HG03432 (cell line): ENCODE measurements at regions not wholly inside any gene's neighbourhood (a gene's known extent, or its start where the extent isn't known, plus 50 kb on each side); places are given as distances from the start of the nearest gene placed in this dataset.

Experiments used
- ATAC-seq: cut with Tn5 transposase; IDR thresholded peaks from one replicate; pipeline ENCODE4 v1.9.1; 2021; ENCODE audit warnings: mild to moderate bottlenecking, moderate library complexity; ENCODE audit not compliant: unreplicated experiment

DNA sequence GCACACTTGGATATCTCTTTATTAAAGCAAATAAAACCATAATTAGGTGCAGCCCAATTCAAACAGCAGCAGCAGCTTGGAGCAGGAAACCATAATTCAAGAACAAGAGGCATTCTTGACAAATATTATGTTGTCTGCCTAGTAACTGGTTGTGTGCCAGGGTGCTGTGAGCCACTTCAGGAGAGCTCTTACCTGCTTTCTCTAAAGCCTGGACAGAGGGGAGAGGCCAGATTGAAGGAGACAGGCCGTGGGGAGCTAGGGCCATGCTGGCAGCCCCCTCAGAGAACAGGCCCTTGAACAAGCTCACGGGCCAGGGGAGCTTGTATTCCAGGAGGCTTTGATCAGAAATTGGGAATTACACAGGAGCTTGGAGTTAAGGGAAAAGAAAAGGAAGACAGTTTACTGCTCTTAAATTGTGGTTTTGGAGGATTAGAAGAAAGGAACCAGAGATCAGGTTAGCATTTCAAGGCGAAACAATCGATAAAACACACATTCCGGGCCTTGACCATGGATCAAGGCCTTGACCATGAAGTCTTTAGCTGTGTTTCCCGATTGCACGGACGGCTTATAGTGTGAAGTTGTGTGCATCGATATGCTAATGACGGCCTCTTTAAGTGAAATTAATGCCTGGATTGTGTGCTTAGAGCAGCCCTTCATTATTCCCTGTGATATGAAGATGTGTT, 69.8 kb upstream of the NKX2-2 start:
- ATAC-seq = no peak

- ATAC-seq = no peak
These were observed 63.7 kb upstream of the NKX2-2 start for GRCh38 chr20:21577551-21577950.

DNA sequence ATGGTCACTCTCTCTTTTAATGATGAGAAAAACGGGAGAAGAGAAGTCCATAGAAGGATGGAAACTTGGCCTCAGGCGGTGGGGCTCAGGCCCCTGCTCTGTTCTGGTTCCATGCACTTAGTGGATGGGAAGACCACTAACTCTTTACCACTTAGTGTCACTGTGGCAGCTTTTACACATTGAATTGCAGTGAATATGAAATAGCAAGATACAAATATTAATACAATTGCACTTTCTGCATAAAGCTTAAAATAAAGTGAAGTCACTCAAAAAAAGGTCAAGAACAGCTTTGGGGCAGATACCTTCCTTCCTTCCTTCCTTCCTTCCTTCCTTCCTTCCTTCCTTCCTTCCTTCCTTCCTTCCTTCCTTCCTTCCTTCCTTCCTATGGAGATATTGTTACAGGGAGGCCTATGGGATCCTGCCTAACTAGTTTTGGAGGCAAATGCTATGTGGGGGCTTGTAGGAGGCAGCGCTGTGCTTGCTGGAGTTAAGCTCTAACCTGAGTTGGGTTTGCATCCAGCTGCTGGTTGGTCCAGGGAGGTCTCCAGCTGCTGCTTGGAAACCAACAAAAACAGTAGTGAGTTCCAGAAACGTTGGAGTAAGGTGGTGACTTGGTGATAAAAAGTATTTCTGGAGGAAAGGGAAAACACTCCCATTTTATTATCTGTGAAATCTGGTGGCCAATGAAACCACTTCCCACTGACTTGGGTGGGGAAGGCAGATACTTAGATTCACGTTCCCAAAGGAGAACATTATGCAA, 62.3 kb upstream of the NKX2-2 start:
- ATAC-seq = no peak

DNA sequence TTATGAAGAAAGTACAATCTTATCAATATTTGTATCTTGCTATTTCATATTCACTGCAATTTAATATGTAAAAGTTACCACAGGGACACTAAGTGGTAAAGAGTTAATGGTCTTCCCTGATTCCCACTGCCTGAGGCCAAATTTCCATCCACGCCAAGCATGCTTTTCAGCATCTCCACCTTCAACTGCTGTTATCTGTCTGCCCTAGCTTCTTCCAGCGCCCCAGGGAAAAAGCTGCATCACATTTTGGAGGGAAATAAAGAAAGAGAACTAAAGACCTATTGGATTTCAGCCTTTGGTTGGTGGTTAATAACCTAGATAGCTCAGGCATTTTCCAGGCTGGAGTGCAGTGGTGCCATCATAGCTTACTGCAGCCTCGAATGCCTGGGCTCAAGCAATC, 61.3 kb upstream of the NKX2-2 start:
- no peak for ATAC-seq

GRCh38 chr20:21574443-21574842, 60.6 kb upstream of the NKX2-2 start:
- ATAC-seq = no peak

GRCh38 chr20:21573259-21573658, 59.4 kb upstream of the NKX2-2 start:
- ATAC-seq = no peak

DNA sequence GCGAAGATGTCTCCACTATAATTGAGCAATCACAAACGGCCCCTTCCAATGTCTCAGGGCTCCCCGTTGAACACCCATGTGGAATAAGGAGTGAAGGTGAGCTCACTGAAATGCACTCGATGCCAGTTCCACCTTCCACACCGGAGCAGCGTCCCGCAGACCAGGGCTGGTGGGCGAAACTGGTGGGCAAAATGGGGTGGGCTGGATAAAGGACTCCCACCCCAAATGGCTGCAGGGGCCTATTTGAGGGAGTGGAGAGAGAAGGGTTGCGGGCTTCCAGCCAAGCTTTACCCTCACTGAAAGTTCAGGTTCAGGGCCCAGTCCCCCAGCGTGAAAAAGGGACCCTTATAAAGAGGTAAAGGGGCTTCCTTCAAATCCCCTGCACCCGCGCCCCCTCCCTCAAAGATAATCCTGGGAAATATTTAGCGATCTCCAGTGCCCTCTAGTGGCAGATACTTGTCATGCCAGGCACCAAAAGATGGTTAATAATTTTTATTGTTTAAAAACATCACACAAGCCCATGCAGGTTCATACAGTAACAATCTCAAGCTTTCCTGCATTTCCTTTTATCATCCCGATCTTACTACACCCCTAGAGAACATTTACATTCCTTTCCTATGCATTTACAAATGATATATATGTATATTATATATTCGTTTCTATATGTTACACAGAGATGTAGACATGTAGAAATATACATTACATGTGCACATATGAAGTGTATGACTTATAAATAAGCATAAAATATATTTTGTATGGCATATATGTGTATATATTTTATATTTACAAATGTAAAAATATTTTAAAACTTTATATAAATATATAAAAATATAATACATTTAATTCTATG, 58.2 kb upstream of the NKX2-2 start:
- ATAC-seq = no peak

GRCh38 chr20:21570285-21570992, 56.6 kb upstream of the NKX2-2 start:
- ATAC-seq = no peak

DNA sequence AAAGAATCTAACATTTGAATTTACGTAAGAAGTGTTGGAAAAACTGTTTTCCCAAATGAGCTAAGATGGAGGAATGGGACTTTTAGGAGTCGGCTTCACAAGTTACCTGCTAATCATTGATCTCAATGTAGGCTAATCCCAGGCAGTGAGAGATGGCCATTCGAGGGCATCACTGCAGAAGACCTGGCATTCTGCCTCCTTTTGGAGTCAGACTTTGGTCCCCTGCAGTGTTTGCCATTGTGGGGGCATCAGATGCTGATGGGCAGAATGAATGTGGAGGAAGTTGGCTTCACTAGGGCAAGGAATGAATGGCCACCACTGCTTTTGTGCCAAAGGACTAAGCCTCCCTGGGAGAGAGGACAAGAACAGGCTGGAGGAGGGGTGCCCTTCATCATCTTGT, 55.7 kb upstream of the NKX2-2 start:
- ATAC-seq = no peak

- ATAC-seq = no peak
These were observed 50.4 kb upstream of the NKX2-2 start for GRCh38 chr20:21564127-21564773.
